ENCODE measurements at regions not wholly inside any gene's neighbourhood (a gene's known extent, or its start where the extent isn't known, plus 50 kb on each side); places are given as distances from the start of the nearest gene placed in this dataset.
"Not testable (repeated sequence)": the region's sequence is repeated elsewhere in the genome, so short reads cannot be mapped to it uniquely, and the experiment has no call there.

DNA sequence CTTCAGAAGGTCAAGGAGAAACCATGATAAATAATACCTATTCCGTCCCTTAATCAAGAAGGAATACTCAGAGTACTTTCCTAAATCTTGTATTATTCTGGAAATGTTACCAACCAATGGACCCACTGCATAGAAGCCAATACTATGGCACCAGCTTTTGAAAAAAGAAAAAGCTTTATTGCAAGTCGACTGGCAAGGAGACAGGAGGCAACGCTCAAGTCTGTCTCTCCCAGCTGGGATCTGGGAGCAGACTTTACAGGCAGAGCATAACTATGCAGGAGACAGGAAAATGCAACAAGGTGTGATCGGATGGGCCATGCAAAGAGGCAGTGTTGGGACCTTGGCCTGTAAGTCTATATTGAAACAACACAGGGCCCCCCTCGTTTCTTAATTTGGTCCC, 132.4 kb downstream of the CHD9NB start:
- Mint-ChIP-seq H3K27me3 (peaks cover 17% of the 10 kb centered on the region), H3K4me1 (no peaks in the 10 kb centered on the region), H3K9me3 (peaks cover 10% of the 10 kb centered on the region)

DNA sequence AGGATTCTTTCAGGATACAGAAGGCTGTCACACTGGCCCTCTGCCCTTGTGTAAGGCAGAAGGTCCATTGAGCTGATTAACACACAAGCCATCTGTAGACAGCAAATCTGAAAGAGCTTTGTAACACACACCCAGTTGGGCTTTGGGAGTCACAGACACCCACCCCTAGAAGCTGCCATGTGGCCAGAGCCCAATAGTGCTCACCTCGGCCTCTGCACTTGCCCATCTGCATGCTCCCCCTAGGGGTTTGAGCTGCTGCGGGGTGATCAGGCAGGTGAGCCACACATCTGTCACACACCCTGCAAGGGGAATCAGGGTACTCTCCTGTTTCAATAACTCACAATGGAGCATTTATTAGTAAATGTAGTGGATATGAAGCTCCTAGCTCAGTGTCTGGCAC, 138.3 kb downstream of the CHD9NB start:
- no peak overlapping the region for H3K4me3 Mint-ChIP-seq
- no peak overlapping the region for H3K27ac Mint-ChIP-seq
- H3K9me3 Mint-ChIP-seq: no peaks in the 10 kb centered on the region
- H3K36me3 Mint-ChIP-seq: no peaks in the 10 kb centered on the region
- H3K4me1 Mint-ChIP-seq: no peaks in the 10 kb centered on the region
- peaks cover 6% of the 10 kb centered on the region for H3K27me3 Mint-ChIP-seq

More for the DNA sequence above, 132.4 kb downstream of the CHD9NB start:
- Mint-ChIP-seq H3K36me3 (no peaks in the 10 kb centered on the region), H3K27ac (no peak overlapping the region), H3K4me3 (no peak overlapping the region)

DNA sequence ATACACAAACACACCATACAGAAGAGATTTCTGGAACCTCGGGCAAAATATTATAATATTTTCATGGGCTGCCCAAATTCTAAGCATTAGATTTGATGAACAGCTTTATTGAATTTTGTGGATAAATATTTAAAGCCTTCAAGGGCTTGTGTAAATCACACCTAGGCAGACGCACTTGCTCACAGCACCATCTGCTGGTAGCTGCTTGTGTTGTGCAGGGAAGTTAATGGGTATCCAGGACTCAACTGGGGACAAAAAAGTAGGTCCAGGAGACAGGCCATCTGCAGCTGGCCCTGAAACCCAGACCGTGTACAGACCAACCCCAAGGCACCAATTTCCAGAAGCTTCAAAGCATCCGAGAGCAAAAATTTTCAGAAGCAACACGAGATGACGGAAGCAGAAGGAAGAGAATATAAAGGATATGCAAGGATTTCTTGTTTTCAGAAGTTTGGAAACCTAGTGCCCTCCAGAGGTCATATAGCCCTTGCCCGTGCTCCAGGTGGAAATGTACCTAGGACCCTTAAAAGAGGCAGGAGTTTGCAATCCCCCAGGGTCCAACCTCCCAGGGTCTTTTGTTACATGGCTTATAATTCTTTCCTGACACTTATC, 140.0 kb downstream of the CHD9NB start:
- Mint-ChIP-seq H3K27ac (no peak overlapping the region), H3K9me3 (no peaks in the 10 kb centered on the region), H3K4me1 (no peaks in the 10 kb centered on the region), H3K4me3 (no peak overlapping the region), H3K36me3 (no peaks in the 10 kb centered on the region), H3K27me3 (peaks cover 3% of the 10 kb centered on the region)

DNA sequence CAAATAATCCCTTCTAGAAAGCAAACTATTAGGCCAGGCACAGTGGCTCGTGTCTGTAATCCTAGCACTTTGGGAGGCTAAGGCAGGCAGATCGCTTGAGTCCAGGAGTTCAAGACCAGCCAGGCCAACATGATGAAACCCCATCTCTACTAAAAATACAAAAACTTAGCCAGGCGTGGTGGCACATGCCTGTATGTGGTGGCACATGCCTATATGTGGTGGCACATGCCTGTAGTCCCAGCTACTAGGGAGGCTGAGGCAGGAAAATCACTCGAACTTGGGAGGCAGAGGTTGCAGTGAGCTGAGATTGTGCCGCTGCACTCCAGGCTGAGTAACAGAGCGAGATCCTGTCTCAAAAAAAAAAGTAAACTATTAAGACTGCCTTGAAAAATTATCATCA, 144.6 kb downstream of the CHD9NB start:
- H3K4me1 Mint-ChIP-seq, H3K9me3 Mint-ChIP-seq, H3K36me3 Mint-ChIP-seq, H3K27me3 Mint-ChIP-seq, H3K27ac Mint-ChIP-seq, H3K4me3 Mint-ChIP-seq: not testable (repeated sequence)

DNA sequence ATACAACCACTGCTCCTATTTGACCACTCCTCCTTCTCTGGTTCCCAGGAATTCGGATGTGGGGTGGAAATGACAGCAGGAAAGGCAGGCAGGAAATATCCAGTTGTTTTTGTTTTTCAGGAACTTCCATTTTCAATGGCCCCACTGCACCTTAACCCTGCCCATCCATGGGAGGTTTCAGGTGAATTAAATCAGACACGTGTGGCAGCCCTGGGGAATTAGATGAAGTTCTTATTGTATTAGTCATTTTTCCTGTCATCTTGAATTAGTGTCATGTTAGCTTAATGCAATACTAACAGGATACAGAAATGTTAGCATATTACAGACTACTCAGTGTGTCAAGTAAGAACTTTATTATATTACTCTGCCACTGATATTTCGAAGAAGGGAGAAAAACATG, 146.4 kb downstream of the CHD9NB start:
- peaks cover 5% of the 10 kb centered on the region for H3K9me3 Mint-ChIP-seq
- H3K27me3 Mint-ChIP-seq: peaks cover 5% of the 10 kb centered on the region
- H3K4me3 Mint-ChIP-seq: no peak overlapping the region
- no peaks in the 10 kb centered on the region for H3K4me1 Mint-ChIP-seq
- H3K27ac Mint-ChIP-seq: no peak overlapping the region
- no peaks in the 10 kb centered on the region for H3K36me3 Mint-ChIP-seq

DNA sequence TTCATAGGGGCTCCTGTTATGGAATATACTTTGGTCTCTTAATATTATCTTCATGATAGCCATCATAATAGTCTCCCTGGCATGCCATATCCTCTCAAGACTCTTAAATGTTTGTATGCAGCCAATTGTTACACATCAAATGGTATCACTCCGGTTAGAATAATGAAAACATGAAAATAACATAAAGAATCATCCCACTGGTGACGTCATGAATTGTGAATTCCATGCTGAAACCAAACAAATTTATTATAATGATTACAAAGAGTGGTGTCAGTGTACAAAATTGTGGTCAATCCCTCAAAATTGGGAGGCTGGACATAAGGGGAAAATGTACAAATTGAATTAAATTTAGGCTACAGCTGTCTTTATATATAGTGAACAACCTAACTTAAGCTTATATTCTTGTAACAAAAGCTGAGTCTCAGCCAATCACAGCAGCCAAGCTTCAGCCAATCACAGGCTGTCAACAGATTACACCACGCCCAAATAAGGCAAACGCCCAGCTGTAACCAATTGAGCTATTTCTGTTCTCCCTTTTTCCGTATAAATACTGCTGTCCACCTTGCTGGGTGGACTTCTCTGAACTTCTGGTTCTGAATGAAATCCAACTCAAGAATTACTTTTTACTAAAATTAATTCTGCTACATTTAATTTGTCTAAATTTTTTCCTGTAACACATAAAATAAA, 156.1 kb downstream of the CHD9NB start:
- Mint-ChIP-seq H3K36me3 (no peaks in the 10 kb centered on the region), H3K4me3 (no peak overlapping the region), H3K27ac (no peak overlapping the region), H3K27me3 (peaks cover 7% of the 10 kb centered on the region), H3K9me3 (no peaks in the 10 kb centered on the region), H3K4me1 (no peaks in the 10 kb centered on the region)

DNA sequence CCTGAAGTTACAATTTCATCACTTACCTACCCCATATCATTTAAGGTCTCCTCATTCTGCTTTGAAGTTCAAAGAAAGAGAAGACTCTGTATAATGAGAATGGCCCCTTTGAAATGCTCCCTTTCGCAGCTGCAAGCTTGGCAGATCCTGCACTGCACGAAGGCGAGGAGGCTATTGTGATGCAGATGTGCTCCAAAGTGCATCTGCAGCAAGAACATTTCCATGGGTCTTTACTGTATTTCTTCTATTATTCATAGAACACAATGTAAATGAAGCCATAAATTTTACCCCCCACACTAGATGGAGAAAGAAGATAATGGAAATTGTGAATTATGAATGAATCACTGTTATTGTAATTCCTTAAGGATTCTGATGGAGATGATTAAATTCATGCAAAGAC, 178.7 kb downstream of the CHD9NB start:
- H3K27ac Mint-ChIP-seq: no peak overlapping the region
- H3K4me1 Mint-ChIP-seq: no peaks in the 10 kb centered on the region
- no peaks in the 10 kb centered on the region for H3K36me3 Mint-ChIP-seq
- no peaks in the 10 kb centered on the region for H3K9me3 Mint-ChIP-seq
- no peak overlapping the region for H3K4me3 Mint-ChIP-seq
- peaks cover 1% of the 10 kb centered on the region for H3K27me3 Mint-ChIP-seq

DNA sequence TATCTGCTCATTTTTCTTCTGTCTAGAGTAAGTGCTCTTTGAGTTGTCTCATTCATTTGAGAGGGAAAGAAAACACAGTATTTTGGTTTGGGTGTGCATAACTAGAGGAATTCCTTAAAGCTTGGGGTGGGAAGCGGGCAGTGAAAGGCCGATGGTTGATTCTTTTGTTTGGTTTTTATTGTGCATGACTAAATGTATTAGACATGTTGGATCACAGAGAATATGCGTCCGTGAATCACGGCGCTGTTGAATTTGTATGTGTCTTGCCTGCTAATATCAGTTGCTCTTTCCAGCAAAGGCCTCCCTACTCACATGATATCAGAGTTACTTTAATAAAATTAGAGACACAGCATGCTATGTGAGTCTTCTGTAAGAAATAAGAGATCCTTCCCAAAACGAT, 180.0 kb downstream of the CHD9NB start:
- Mint-ChIP-seq H3K36me3 (no peaks in the 10 kb centered on the region), H3K9me3 (no peaks in the 10 kb centered on the region), H3K27ac (no peak overlapping the region), H3K4me1 (no peaks in the 10 kb centered on the region), H3K27me3 (peaks cover 1% of the 10 kb centered on the region), H3K4me3 (no peak overlapping the region)

DNA sequence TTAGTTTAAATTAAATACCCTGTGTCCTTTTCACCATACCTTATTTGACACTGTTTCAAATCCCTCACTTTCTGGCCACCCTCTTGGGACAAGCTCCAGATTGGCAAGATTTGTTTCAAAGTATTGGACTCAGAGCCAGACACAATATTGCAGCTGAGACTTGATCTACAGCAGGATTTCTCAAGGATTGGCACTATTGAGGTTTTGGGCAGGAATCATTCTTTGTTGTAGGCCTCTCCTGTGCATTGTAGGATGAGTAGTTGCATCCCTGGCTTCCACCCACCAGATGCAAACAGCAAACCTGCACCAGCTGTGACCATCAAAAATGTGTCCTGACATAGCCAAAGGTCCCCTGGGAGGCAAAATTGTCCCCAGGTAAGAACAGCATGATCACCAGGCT, 181.2 kb downstream of the CHD9NB start:
- H3K4me3 Mint-ChIP-seq: no peak overlapping the region
- no peaks in the 10 kb centered on the region for H3K36me3 Mint-ChIP-seq
- H3K4me1 Mint-ChIP-seq: no peaks in the 10 kb centered on the region
- H3K27ac Mint-ChIP-seq: no peak overlapping the region
- H3K27me3 Mint-ChIP-seq: peaks cover 1% of the 10 kb centered on the region
- no peaks in the 10 kb centered on the region for H3K9me3 Mint-ChIP-seq

DNA sequence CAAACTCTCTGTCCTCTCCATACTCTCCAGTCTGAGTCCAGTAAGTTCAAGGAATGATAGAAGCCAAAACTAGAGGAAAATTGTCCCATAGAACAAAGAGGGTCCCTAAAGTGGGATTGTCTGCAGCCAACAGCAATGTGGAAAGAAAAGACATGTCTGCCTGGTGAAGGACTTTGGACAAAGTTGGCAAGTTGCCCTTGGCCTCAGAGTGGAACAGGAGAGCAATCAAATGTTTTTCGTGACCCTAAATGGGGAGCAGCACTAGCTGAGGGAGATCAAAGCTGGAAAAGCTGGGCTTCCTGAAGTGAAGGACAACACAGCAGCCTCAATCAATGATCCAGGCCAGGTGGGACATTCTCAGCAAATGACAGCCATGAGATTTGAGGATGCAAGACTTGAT, 183.5 kb downstream of the CHD9NB start:
- H3K27me3 Mint-ChIP-seq: peaks cover 1% of the 10 kb centered on the region
- no peaks in the 10 kb centered on the region for H3K36me3 Mint-ChIP-seq
- H3K4me1 Mint-ChIP-seq: no peaks in the 10 kb centered on the region
- H3K27ac Mint-ChIP-seq: no peak overlapping the region
- H3K9me3 Mint-ChIP-seq: no peaks in the 10 kb centered on the region
- H3K4me3 Mint-ChIP-seq: no peak overlapping the region

DNA sequence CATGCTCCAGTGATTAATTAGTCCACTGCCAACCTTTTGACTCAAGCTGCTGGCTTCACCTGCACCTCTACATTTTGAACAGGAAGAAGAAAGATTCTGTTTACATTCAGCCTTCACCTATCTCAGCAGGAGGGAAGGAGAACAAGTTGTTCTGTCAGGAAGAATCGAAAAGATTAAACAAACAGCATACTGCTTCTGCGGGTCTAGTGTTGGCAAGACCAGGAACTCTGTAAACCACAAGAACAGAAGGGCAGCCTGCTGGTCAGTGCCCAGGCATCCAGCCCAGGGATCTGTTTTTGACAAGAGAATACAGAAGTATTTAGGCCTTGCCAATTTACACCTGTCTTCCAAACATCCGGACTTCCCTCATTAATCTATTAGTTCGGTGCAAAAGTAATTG, 189.7 kb downstream of the CHD9NB start:
- Mint-ChIP-seq H3K4me1 (no peaks in the 10 kb centered on the region), H3K9me3 (no peaks in the 10 kb centered on the region), H3K36me3 (no peaks in the 10 kb centered on the region), H3K27ac (no peak overlapping the region), H3K27me3 (no peaks in the 10 kb centered on the region), H3K4me3 (no peak overlapping the region)

DNA sequence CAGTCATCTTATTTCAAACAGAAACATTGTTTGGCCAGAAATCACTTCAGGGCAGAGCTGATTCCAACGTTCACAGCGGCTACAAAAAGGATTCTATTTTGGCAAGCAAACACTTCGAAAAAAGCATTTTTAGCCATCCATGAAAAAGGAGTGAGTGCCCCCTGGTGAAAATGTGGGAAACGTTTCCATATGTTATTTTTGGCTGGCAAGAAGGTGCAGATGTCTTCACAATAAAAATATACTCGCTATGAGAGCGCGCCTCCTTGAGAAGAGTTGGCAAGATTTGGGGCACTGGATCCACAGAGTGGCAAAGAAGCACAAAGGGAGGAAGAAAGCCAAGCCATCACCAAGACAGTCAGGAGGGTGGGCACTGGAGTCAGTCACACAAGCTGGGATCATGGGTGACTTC, 191.1 kb downstream of the CHD9NB start:
- H3K27me3 Mint-ChIP-seq: no peaks in the 10 kb centered on the region
- no peaks in the 10 kb centered on the region for H3K36me3 Mint-ChIP-seq
- H3K27ac Mint-ChIP-seq: no peak overlapping the region
- H3K4me1 Mint-ChIP-seq: no peaks in the 10 kb centered on the region
- H3K9me3 Mint-ChIP-seq: no peaks in the 10 kb centered on the region
- no peak overlapping the region for H3K4me3 Mint-ChIP-seq

DNA sequence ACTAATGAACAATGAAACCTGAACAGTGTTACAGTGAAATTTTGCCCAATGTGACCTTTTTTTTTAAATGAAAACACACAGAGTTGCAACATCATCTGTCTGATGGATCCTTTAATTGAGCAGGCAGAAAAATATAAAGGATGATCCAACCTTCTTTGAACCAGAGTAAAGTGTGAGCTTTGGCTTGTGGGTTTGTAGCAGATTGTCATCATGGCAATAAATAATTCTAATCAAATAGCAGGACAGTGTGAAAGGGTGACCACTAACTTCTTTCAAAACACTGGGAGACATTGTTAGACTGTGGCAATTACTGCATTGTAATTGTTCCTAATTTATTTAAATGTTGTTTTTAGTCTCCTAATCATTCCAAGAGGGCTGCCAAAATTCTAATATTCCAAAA, 197.2 kb downstream of the CHD9NB start:
- Mint-ChIP-seq H3K27me3 (peaks cover 3% of the 10 kb centered on the region), H3K27ac (no peak overlapping the region)

DNA sequence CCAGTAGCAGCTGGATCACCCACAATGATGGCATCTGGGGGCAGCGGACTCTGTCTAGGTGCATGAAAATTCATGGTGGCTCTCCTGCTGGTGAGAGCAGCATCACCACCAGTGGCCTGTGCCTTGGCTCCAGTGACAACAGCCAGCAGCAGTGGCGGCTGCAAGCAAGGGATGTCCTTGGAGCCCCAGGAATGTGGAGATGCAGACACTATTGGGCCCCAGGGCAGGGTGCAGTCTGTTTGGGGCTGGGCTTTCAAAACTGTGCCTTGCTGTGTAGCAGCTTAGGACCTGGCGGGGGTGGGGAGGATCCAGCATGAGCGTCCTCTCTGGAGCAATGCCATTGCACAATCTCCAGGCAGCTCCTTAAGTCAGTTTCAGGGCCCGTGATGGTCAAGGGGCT, 199.7 kb downstream of the CHD9NB start:
- Mint-ChIP-seq H3K36me3 (no peaks in the 10 kb centered on the region), H3K27me3 (peaks cover 3% of the 10 kb centered on the region), H3K9me3 (peaks cover 12% of the 10 kb centered on the region), H3K4me1 (no peaks in the 10 kb centered on the region), H3K4me3 (no peak overlapping the region), H3K27ac (no peak overlapping the region)

More for the DNA sequence above, 197.2 kb downstream of the CHD9NB start:
- Mint-ChIP-seq H3K9me3 (peaks cover 1% of the 10 kb centered on the region), H3K36me3 (no peaks in the 10 kb centered on the region), H3K4me3 (no peak overlapping the region), H3K4me1 (no peaks in the 10 kb centered on the region)

DNA sequence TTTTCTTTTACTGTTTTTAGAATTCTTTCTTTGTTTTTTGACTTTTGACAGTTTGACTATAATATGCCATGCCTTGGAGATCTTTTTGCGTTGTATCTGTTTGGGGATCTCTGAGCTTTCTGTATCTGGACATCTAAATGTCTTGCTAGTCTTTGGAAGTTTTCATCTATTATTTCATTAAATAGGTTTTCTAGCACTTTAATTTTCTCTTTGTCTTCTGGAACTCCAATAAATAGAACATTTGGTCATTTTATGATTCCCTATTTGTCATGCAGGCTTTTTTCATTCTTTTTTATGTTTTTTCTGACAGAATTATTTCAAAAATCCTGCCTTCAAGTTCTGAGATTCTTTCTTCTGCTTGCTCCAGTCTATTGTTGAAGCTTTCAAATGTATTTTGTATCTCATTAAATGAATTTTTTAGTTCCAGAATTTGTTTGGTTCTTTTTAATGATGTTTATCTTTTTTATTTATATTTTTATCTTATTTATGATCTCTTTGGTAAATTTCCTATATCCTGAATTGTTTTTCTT, 201.4 kb downstream of the CHD9NB start:
- Mint-ChIP-seq H3K27ac (no peak overlapping the region), H3K9me3 (peaks cover 14% of the 10 kb centered on the region)

DNA sequence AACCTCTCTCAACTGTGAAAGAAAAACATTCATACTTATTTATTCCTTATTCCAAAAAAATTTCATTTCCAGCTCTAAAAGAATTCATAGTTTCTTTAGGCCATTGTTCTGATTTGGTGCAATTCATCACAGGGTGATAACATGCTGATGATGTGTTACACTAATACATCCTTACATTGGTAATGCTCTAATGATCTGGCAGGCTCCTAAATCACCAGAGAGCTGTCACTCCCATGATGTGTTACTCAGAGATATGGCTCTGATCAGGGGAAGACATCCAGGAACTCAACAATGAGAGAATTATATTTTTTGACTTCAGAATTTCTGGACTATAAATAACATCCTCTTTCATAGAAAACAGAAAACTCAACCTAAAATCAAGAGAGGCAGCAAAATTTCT, 209.3 kb downstream of the CHD9NB start:
- no peaks in the 10 kb centered on the region for H3K4me1 Mint-ChIP-seq
- peaks cover 10% of the 10 kb centered on the region for H3K9me3 Mint-ChIP-seq
- no peak overlapping the region for H3K4me3 Mint-ChIP-seq
- H3K27ac Mint-ChIP-seq: no peak overlapping the region
- H3K27me3 Mint-ChIP-seq: peaks cover 3% of the 10 kb centered on the region
- no peaks in the 10 kb centered on the region for H3K36me3 Mint-ChIP-seq

More for the DNA sequence above, 201.4 kb downstream of the CHD9NB start:
- H3K27me3 Mint-ChIP-seq: peaks cover under 1% of the 10 kb centered on the region
- no peaks in the 10 kb centered on the region for H3K36me3 Mint-ChIP-seq
- no peak overlapping the region for H3K4me3 Mint-ChIP-seq
- no peaks in the 10 kb centered on the region for H3K4me1 Mint-ChIP-seq

All from activated naive CD4-positive, alpha-beta T cell treated with anti-CD3 and anti-CD28 coated beads, Interleukin-2, amount 50 U/mL, for 24 hours (primary cell).